Ishikawa (cell line): ENCODE measurements at regions not wholly inside any gene's neighbourhood (a gene's known extent, or its start where the extent isn't known, plus 50 kb on each side); places are given as distances from the start of the nearest gene placed in this dataset.
A peak's percentile ranks its signal among the peaks of the same experiment; 100 is the strongest.

Experiments used
- CEBPB ChIP-seq: IDR thresholded peaks from 2 replicates; pipeline ENCODE4 v1.6.1; 2012
- CREB1 ChIP-seq: IDR thresholded peaks from 2 replicates; pipeline ENCODE4 v1.6.1; 2012; ENCODE audit warnings: low read depth
- EGR1 ChIP-seq: IDR thresholded peaks from 2 replicates; pipeline ENCODE4 v1.6.1; 2012
- EP300 ChIP-seq: IDR thresholded peaks from 2 replicates; pipeline ENCODE4 v1.6.1; 2012; ENCODE audit warnings: borderline replicate concordance
- FOXM1 ChIP-seq: IDR thresholded peaks from 2 replicates; pipeline ENCODE4 v1.6.1; 2012; ENCODE audit warnings: low read depth, borderline replicate concordance
- MAX ChIP-seq: IDR thresholded peaks from 2 replicates; pipeline ENCODE4 v1.6.1; 2012
- NFIC ChIP-seq: IDR thresholded peaks from 2 replicates; pipeline ENCODE4 v1.6.1; 2012
- RAD21 ChIP-seq: IDR thresholded peaks from 2 replicates; pipeline ENCODE4 v1.6.1; 2012; ENCODE audit warnings: low read depth
- REST ChIP-seq: IDR thresholded peaks from 2 replicates; pipeline ENCODE4 v1.6.1; 2012; ENCODE audit warnings: low read depth, mild to moderate bottlenecking
- TAF1 ChIP-seq: IDR thresholded peaks from 2 replicates; pipeline ENCODE4 v1.6.1; 2012; ENCODE audit warnings: low read depth, mild to moderate bottlenecking
- TCF12 ChIP-seq: IDR thresholded peaks from 2 replicates; pipeline ENCODE4 v1.6.1; 2012; ENCODE audit warnings: low read depth
- TEAD4 ChIP-seq: IDR thresholded peaks from 2 replicates; pipeline ENCODE4 v1.6.1; 2012
- USF1 ChIP-seq: IDR thresholded peaks from 2 replicates; pipeline ENCODE4 v1.6.1; 2012
- YY1 ChIP-seq: IDR thresholded peaks from 2 replicates; pipeline ENCODE4 v1.6.1; 2012; ENCODE audit warnings: low read depth
- ZBTB7A ChIP-seq: IDR thresholded peaks from 2 replicates; pipeline ENCODE4 v1.6.1; 2012; ENCODE audit warnings: low read depth

GRCh38 chr20:60202046-60202445, 243.8 kb downstream of the CDH26 start:
- TF ChIP-seq MAX (no peak), NFIC (no peak), CREB1 (no peak), TEAD4 (no peak), FOXM1 (no peak), EGR1 (no peak), RAD21 (no peak), YY1 (no peak), TAF1 (no peak)

GRCh38 chr20:60203451-60203850, 245.2 kb downstream of the CDH26 start:
- TF ChIP-seq NFIC (no peak), REST (no peak), CEBPB (no peak), TEAD4 (no peak), ZBTB7A (no peak), EGR1 (no peak), USF1 (no peak), MAX (no peak), TCF12 (no peak), RAD21 (no peak), FOXM1 (no peak), TAF1 (no peak), EP300 (no peak), CREB1 (no peak)

GRCh38 chr20:60204601-60205000, 246.4 kb downstream of the CDH26 start:
- TF ChIP-seq FOXM1 (no peak), CEBPB (no peak), REST (no peak)

- no peak for TF ChIP-seq TCF12
- TF ChIP-seq RAD21: peak; percentile 20; the same call in 1 of the 2 replicates
These were observed 248.0 kb downstream of the CDH26 start for GRCh38 chr20:60206259-60206658.

GRCh38 chr20:60209048-60209447, 250.8 kb downstream of the CDH26 start:
- TF ChIP-seq NFIC (no peak), REST (no peak), EGR1 (no peak), CEBPB (no peak), CREB1 (no peak), YY1 (no peak), TCF12 (no peak), FOXM1 (no peak), ZBTB7A (no peak), MAX (no peak), TAF1 (no peak), RAD21 (no peak), EP300 (no peak), TEAD4 (no peak), USF1 (no peak)
